Adrenal gland (tissue), 5 donors: ENCODE measurements at regions not wholly inside any gene's neighbourhood (a gene's known extent, or its start where the extent isn't known, plus 50 kb on each side); places are given as distances from the start of the nearest gene placed in this dataset.

ENCODE experiments used
- CTCF ChIP-seq, 6 experiments: fragments of 450-650 bp in 4 of 6; fragments of 200-600 bp in 2 of 6; sonication (generic) in 1 of 6; IDR thresholded peaks; 1 replicate in 5 of 6; 2 replicates in 1 of 6; pipeline versions ENCODE4 v1.5.1 to v1.8.0; 2016 to 2021; ENCODE audit warnings: antibody characterized with exemption in 6 of 6, mild to moderate bottlenecking in 2 of 6, moderate library complexity in 1 of 6
- POLR2A ChIP-seq, 2 donors: fragments of 450-650 bp; IDR thresholded peaks; one replicate each; pipeline ENCODE4 v1.6.1; 2017; ENCODE audit warnings: antibody characterized with exemption in 2 of 2, mild to moderate bottlenecking in 2 of 2, moderate library complexity in 1 of 2
- donor health status: DM: no; HTN: no; CAD: no.

- TF ChIP-seq CTCF (IDR thresholded peaks at IDR 0.05) (no peak), POLR2A (IDR thresholded peaks at IDR 0.05) (no peak)
Observed at GRCh38 chr17:6209829-6210228, 139.7 kb downstream of the WSCD1 start.
